HEK293 (cell line): ENCODE measurements at regions not wholly inside any gene's neighbourhood (a gene's known extent, or its start where the extent isn't known, plus 50 kb on each side); places are given as distances from the start of the nearest gene placed in this dataset.

ENCODE experiments used
- CTCF ChIA-PET: fragments of 350-600 bp; formaldehyde crosslinking; extraction: SDS; loops from one replicate; lab custom pipeline; 2021; ENCODE audit warnings: antibody characterized with exemption; lab: Yijun Ruan, JAX
- POLR2A ChIA-PET: fragments of 300-600 bp; formaldehyde crosslinking; extraction: SDS; loops from one replicate; lab custom pipeline; 2020; ENCODE audit warnings: antibody characterized with exemption, inconsistent platforms; lab: Yijun Ruan, JAX
- H3K27ac ChIP-seq: fragments of 200-500 bp; sonication (Bioruptor generic); 2 replicates; pipeline ENCODE4 v1.5.1; 2014; ENCODE audit warnings: low read depth, low read length, control low read depth, inconsistent platforms; ENCODE audit errors: extremely low read depth
- H3K36me3 ChIP-seq, 2 experiments: fragments of 200-500 bp in 1 of 2; sonication (Bioruptor generic) in 1 of 2; 1 replicate in 1 of 2; 2 replicates in 1 of 2; pipeline ENCODE4 v1.5.1; 2014 to 2017; ENCODE audit warnings: inconsistent platforms in 2 of 2, low read length in 2 of 2; ENCODE audit not compliant: control insufficient read depth in 2 of 2, insufficient read depth in 1 of 2
- H3K4me1 ChIP-seq: fragments of 200-500 bp; sonication (Bioruptor generic); 2 replicates; pipeline ENCODE4 v1.5.1; 2014; ENCODE audit warnings: mild to moderate bottlenecking, low read length, inconsistent platforms; ENCODE audit not compliant: control insufficient read depth, insufficient read depth
- H3K4me3 ChIP-seq: 2 replicates; pipeline ENCODE4 v1.5.1; 2011; ENCODE audit warnings: low read depth, mild to moderate bottlenecking, control low read depth, low read length, moderate library complexity
- H3K9me3 ChIP-seq: fragments of 200-500 bp; sonication (Bioruptor generic); 2 replicates; pipeline ENCODE4 v1.5.1; 2014; ENCODE audit warnings: low read depth, low read length, inconsistent platforms; ENCODE audit not compliant: control insufficient read depth, insufficient read depth
- AEBP2 ChIP-seq: fragments of 450-650 bp; formaldehyde crosslinking; IDR thresholded peaks from 2 replicates; pipeline ENCODE4 v1.5.1; 2016; ENCODE audit warnings: missing biosample characterization, missing genetic modification characterization, borderline replicate concordance
- EGR2 ChIP-seq: fragments of 450-650 bp; formaldehyde crosslinking; IDR thresholded peaks from 2 replicates; pipeline ENCODE4 v1.5.1; 2016; ENCODE audit warnings: low read depth, missing biosample characterization, missing genetic modification characterization
- GFI1B ChIP-seq: fragments of 450-650 bp; formaldehyde crosslinking; IDR thresholded peaks from 2 replicates; pipeline ENCODE4 v1.5.1; 2016; ENCODE audit warnings: missing biosample characterization, missing genetic modification characterization
- MZF1 ChIP-seq: fragments of 450-650 bp; formaldehyde crosslinking; IDR thresholded peaks from 2 replicates; pipeline ENCODE4 v1.5.1; 2017; ENCODE audit warnings: missing biosample characterization, missing genetic modification characterization, borderline replicate concordance
- OSR2 ChIP-seq: fragments of 450-650 bp; formaldehyde crosslinking; IDR thresholded peaks from 2 replicates; pipeline ENCODE4 v1.5.1; 2016; ENCODE audit warnings: missing biosample characterization, missing genetic modification characterization
- OVOL3 ChIP-seq: fragments of 450-650 bp; formaldehyde crosslinking; IDR thresholded peaks from 2 replicates; pipeline ENCODE4 v1.5.1; 2016; ENCODE audit warnings: missing biosample characterization, missing genetic modification characterization
- SALL2 ChIP-seq: fragments of 450-650 bp; formaldehyde crosslinking; IDR thresholded peaks from 2 replicates; pipeline ENCODE4 v1.5.0; 2017; ENCODE audit warnings: missing biosample characterization, mild to moderate bottlenecking, missing genetic modification characterization, borderline replicate concordance
- SETDB1 ChIP-seq: IDR thresholded peaks from one replicate; pipeline ENCODE4 v1.6.1; 2017; ENCODE audit warnings: mild to moderate bottlenecking, low read length, moderate library complexity, mixed read lengths; ENCODE audit not compliant: insufficient read length
- SP3 ChIP-seq: fragments of 450-650 bp; formaldehyde crosslinking; IDR thresholded peaks from 2 replicates; pipeline ENCODE4 v1.5.1; 2016; ENCODE audit warnings: missing biosample characterization, missing genetic modification characterization
- ZFP3 ChIP-seq: fragments of 450-650 bp; formaldehyde crosslinking; IDR thresholded peaks from 2 replicates; pipeline ENCODE4 v1.5.1; 2016; ENCODE audit warnings: low read depth, missing biosample characterization, missing genetic modification characterization
- ZNF114 ChIP-seq: fragments of 450-650 bp; formaldehyde crosslinking; IDR thresholded peaks from 2 replicates; pipeline ENCODE4 v1.5.0; 2017; ENCODE audit warnings: missing biosample characterization, missing genetic modification characterization
- ZNF184 ChIP-seq: fragments of 450-650 bp; IDR thresholded peaks from 2 replicates; pipeline ENCODE4 v1.5.1; 2018; ENCODE audit warnings: missing biosample characterization, mild to moderate bottlenecking, missing genetic modification characterization
- ZNF311 ChIP-seq: fragments of 450-650 bp; formaldehyde crosslinking; IDR thresholded peaks from 2 replicates; pipeline ENCODE4 v1.5.1; 2017; ENCODE audit warnings: missing biosample characterization, missing genetic modification characterization, borderline replicate concordance
- ZNF398 ChIP-seq: fragments of 450-650 bp; formaldehyde crosslinking; IDR thresholded peaks from 2 replicates; pipeline ENCODE4 v1.5.1; 2017; ENCODE audit warnings: missing biosample characterization, missing genetic modification characterization
- ZNF426 ChIP-seq: fragments of 450-650 bp; formaldehyde crosslinking; IDR thresholded peaks from 2 replicates; pipeline ENCODE4 v1.5.1; 2017; ENCODE audit warnings: missing biosample characterization, missing genetic modification characterization, mild to moderate bottlenecking, inconsistent platforms, moderate library complexity
- ZNF488 ChIP-seq: fragments of 450-650 bp; formaldehyde crosslinking; IDR thresholded peaks from 2 replicates; pipeline ENCODE4 v1.5.1; 2016; ENCODE audit warnings: missing biosample characterization, missing genetic modification characterization
- ZNF518A ChIP-seq: fragments of 450-650 bp; formaldehyde crosslinking; conservative IDR thresholded peaks from 2 replicates; pipeline ENCODE4 v1.5.1; 2016; ENCODE audit warnings: low read depth, missing biosample characterization, missing genetic modification characterization
- ZNF544 ChIP-seq: fragments of 450-650 bp; formaldehyde crosslinking; IDR thresholded peaks from 2 replicates; pipeline ENCODE4 v1.5.0; 2017; ENCODE audit warnings: missing biosample characterization, missing genetic modification characterization
- ZNF548 ChIP-seq: fragments of 450-650 bp; formaldehyde crosslinking; IDR thresholded peaks from 2 replicates; pipeline ENCODE4 v1.5.1; 2016; ENCODE audit warnings: missing biosample characterization, missing genetic modification characterization
- ZNF555 ChIP-seq: fragments of 450-650 bp; formaldehyde crosslinking; conservative IDR thresholded peaks from 2 replicates; pipeline ENCODE4 v1.5.1; 2017; ENCODE audit warnings: missing biosample characterization, mild to moderate bottlenecking, missing genetic modification characterization, inconsistent platforms
- ZNF561 ChIP-seq: fragments of 450-650 bp; IDR thresholded peaks from 2 replicates; pipeline ENCODE4 v1.5.1; 2018; ENCODE audit warnings: missing biosample characterization, missing genetic modification characterization, borderline replicate concordance
- ZNF654 ChIP-seq: fragments of 450-650 bp; formaldehyde crosslinking; IDR thresholded peaks from 2 replicates; pipeline ENCODE4 v1.5.1; 2016; ENCODE audit warnings: low read depth, missing biosample characterization, missing genetic modification characterization
- ZNF670 ChIP-seq: fragments of 450-650 bp; formaldehyde crosslinking; IDR thresholded peaks from 2 replicates; pipeline ENCODE4 v1.5.1; 2016; ENCODE audit warnings: missing biosample characterization, missing genetic modification characterization, low read depth
- ZSCAN16 ChIP-seq: fragments of 450-650 bp; formaldehyde crosslinking; IDR thresholded peaks from 2 replicates; pipeline ENCODE4 v1.5.1; 2016; ENCODE audit warnings: missing biosample characterization, missing genetic modification characterization
- ZSCAN18 ChIP-seq: fragments of 450-650 bp; formaldehyde crosslinking; IDR thresholded peaks from 2 replicates; pipeline ENCODE4 v1.5.1; 2016; ENCODE audit warnings: missing biosample characterization, missing genetic modification characterization
- TF ChIP-seq, protein P1 (sequence below): fragments of 450-650 bp; formaldehyde crosslinking; IDR thresholded peaks from 2 replicates; pipeline ENCODE4 v1.5.1; 2016; ENCODE audit warnings: missing biosample characterization, missing genetic modification characterization

GRCh38 chr13:53732664-53733063 lies 704.1 kb downstream of the OLFM4 start (continued):
- TF ChIP-seq ZNF518A (tag by site-specific recombination) (no peak), GFI1B (tag by site-specific recombination) (no peak), ZNF114 (no peak), OVOL3 (tag by site-specific recombination) (no peak), ZFP3 (tag by site-specific recombination) (no peak), ZNF398 (no peak), SETDB1 (no peak), ZNF426 (no peak), ZNF548 (tag by site-specific recombination) (no peak)

GRCh38 chr13:53743906-53744305 lies 715.3 kb downstream of the OLFM4 start:
- CTCF ChIA-PET: no interaction called here
- POLR2A ChIA-PET: interaction anchor here (0.5 kb wide), 1 partner anchor 65 kb away, joined by 3 read pairs; no protein-coding TSS in a partner anchor
- no peaks in the 10 kb centered on the region for H3K9me3 ChIP-seq

More at GRCh38 chr13:53743906-53744305, 715.3 kb downstream of the OLFM4 start:
- no peak overlapping the region for H3K4me3 ChIP-seq
- no peak for TF ChIP-seq ZSCAN18 (tag by site-specific recombination)
- TF ChIP-seq EGR2 (tag by site-specific recombination): no peak
- TF ChIP-seq ZNF654: no peak
- TF ChIP-seq ZNF426: no peak
- no peak for TF ChIP-seq MZF1 (tag by site-specific recombination)
- no peak for TF ChIP-seq SP3 (tag by site-specific recombination)
- TF ChIP-seq ZNF555: no peak
- no peak for TF ChIP-seq ZNF184 (tag by site-specific recombination)
- no peak for TF ChIP-seq AEBP2 (tag by site-specific recombination)
- no peak for TF ChIP-seq ZNF311 (tag by site-specific recombination)
- no peak for TF ChIP-seq SETDB1
- TF ChIP-seq, protein P1, sequence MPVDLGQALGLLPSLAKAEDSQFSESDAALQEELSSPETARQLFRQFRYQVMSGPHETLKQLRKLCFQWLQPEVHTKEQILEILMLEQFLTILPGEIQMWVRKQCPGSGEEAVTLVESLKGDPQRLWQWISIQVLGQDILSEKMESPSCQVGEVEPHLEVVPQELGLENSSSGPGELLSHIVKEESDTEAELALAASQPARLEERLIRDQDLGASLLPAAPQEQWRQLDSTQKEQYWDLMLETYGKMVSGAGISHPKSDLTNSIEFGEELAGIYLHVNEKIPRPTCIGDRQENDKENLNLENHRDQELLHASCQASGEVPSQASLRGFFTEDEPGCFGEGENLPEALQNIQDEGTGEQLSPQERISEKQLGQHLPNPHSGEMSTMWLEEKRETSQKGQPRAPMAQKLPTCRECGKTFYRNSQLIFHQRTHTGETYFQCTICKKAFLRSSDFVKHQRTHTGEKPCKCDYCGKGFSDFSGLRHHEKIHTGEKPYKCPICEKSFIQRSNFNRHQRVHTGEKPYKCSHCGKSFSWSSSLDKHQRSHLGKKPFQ (tag by site-specific recombination): no peak
- TF ChIP-seq ZNF488 (tag by site-specific recombination): no peak
- TF ChIP-seq ZNF561 (tag by site-specific recombination): no peak
- TF ChIP-seq ZNF544 (tag by site-specific recombination): no peak
- no peak for TF ChIP-seq ZSCAN16
- TF ChIP-seq ZNF670 (tag by site-specific recombination): no peak
- no peak for TF ChIP-seq SALL2 (tag by site-specific recombination)
- no peak for TF ChIP-seq OSR2 (tag by site-specific recombination)
- TF ChIP-seq, all 188 proteins: peak for 0
- Histone ChIP-seq H3K27ac (no peak overlapping the region), H3K36me3 (no peaks in the 10 kb centered on the region), H3K4me1 (no peaks in the 10 kb centered on the region)
